Heart left ventricle (tissue), 13 donors: ENCODE measurements at regions not wholly inside any gene's neighbourhood (a gene's known extent, or its start where the extent isn't known, plus 50 kb on each side); places are given as distances from the start of the nearest gene placed in this dataset.

ENCODE experiments used
- CTCF ChIP-seq, 12 donors: fragments of 200-600 bp; sonication (generic) in 4 of 12; IDR thresholded peaks; one replicate each; pipeline versions ENCODE4 v1.5.0 to v1.8.0; 2018 to 2022; ENCODE audit warnings: antibody characterized with exemption in 12 of 12, mild to moderate bottlenecking in 5 of 12
- POLR2A ChIP-seq, 2 donors: fragments of 450-650 bp; IDR thresholded peaks; one replicate each; pipeline ENCODE4 v1.6.1; 2017; ENCODE audit warnings: antibody characterized with exemption in 2 of 2, mild to moderate bottlenecking in 2 of 2, moderate library complexity in 2 of 2
- donor health status: ischemic (EF 13 %, LVEDD 7.1; RV severe dilation, severe dysfunction).
- donor health status: DM: no; HTN: yes; CAD: no.
- donor health status: DM: no; HTN: no; CAD: no.
- donor health status: ischemic (EF 25% LVEDD 6.9; RV normal size, moderate dysfunction).
- donor health status: ischemic (EF 25% LVEDD 5.7; RV mildly dilated, moderate dysfunction).
- donor health status: ischemic (EF 35%, LVEDD 5.7; RV mildly dilated, moderate dysfunction).
- donor health status: nonischemic (EF 11% LVEDD 7.7; RV severe dilation, severe dysfunction).
- donor health status: DM: yes; HTN: yes; CAD: no.
- donor health status: PGD.
- donor health status: ischemic (EF 29% LVEDD 5.4; RV normal size, mild dysfunction).
- donor health status: nonischemic (EF 23%, LVEDD 6.1; RV moderate dilation, normal function).

DNA sequence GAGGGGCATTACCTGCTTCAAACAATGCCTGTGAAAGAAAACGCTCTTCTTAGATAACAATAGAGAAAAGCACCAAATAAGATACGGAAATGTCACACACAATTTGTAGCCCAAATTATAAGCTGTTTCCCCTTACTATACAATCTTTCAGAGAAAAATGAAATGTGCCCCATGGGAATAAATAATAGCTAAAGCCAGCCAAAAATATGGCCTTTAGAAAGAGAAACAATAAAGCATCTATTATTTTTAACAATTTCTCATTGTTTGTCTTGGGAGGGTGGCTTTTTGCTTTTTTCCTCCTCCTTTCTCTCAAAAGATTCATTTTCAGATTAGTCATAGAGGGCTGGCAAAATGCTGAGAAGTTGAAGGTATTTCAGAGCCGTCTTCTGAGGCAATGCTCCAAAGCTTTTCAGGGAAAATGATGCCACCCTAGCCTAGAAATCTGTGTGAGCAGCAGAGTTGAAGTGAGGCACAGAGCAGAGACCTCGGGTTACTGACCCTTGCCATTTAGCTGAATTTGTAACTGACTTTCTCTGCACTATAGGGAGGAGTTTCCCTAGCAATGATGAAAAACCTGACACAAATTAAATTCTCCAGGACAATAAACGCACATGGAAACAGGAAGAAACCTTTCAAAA, 86.3 kb upstream of the PRICKLE2 start:
- TF ChIP-seq CTCF (IDR thresholded peaks at IDR 0.05) (no peak), POLR2A (IDR thresholded peaks at IDR 0.05) (no peak)
